ENCODE measurements at regions not wholly inside any gene's neighbourhood (a gene's known extent, or its start where the extent isn't known, plus 50 kb on each side); places are given as distances from the start of the nearest gene placed in this dataset.
"Not testable (repeated sequence)": the region's sequence is repeated elsewhere in the genome, so short reads cannot be mapped to it uniquely, and the experiment has no call there.

DNA sequence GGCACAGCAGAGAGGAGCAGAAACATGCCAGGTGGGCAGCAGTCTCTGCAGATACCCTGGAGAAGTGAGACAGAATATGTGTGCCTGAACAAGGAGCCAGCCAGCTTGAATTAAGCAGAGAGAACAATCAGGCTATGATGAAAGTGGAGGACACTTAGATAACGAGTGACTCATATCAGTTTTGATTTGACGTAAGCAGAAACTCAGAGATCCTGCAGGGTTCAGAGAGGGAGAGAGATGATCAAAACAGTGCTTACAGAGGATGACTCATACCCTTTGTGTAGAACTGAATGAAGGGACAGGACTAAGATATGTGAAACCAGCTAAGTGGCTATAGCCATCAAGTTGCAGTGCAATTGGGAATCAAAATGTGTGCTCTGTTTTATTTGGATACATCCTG is 300.7 kb downstream of the TENT5A start:
- no peak for DNase-seq

DNA sequence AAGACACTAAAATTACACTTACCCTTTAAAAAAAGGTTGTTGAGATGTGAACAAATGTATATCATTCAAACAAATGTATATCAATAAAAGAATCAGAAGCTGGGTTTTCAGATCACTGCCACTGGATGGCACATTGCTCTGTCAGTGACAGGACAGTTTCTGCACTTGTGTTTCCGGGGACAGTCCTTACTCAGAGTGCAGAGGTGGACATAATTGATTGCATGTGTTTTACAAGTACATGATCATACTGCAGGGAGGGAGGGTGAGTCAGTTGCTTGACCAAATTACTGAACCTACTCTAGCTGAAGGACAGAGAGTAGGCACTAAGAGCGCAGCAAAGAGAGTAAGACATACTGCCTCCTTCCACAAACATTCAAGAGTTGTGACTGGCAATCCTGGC is 302.3 kb downstream of the TENT5A start:
- DNase-seq: no peak

GRCh38 chr6:81446509-81446908 is 306.0 kb downstream of the TENT5A start:
- no peak for DNase-seq

DNA sequence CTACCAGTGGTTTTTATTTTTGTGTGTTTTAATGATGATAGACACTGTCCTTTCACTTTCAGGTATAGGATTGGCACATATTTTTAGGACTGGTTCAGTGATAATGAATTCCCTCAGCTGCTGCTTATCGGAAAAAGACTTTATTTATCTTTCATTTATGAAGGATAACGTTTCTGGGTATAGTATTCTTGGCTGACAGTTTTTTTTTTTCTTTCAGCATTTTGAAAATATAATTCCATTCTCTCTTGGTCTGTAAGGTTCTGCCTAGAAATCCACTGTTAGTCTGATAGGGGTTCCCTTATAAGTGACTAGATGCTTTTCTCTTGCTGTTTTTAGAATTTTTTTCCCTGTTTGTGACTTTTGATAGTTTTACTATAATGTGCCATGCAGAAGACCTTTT is 313.1 kb downstream of the TENT5A start:
- DNase-seq: no peak

GRCh38 chr6:81436990-81437389 is 315.5 kb downstream of the TENT5A start:
- no peak for DNase-seq

DNA sequence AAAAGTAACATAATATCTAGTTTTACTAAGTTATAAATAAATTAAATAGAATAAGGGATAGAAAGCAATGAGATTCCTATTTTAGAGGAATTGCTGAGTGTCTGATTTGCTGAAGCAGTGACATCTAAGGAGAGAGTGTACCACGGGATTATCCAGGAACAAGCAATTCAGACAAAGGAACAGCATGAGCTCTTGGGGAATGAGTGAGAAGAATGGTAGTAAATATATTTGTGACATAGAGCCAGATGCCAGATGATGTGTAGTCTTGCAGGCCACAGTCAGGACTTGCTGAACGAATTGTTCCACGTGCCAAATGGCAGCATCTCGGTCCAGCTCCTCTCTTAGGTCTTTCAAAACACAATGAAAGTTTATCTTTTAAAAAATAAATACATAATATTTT is 339.2 kb downstream of the TENT5A start:
- DNase-seq: no peak

DNA sequence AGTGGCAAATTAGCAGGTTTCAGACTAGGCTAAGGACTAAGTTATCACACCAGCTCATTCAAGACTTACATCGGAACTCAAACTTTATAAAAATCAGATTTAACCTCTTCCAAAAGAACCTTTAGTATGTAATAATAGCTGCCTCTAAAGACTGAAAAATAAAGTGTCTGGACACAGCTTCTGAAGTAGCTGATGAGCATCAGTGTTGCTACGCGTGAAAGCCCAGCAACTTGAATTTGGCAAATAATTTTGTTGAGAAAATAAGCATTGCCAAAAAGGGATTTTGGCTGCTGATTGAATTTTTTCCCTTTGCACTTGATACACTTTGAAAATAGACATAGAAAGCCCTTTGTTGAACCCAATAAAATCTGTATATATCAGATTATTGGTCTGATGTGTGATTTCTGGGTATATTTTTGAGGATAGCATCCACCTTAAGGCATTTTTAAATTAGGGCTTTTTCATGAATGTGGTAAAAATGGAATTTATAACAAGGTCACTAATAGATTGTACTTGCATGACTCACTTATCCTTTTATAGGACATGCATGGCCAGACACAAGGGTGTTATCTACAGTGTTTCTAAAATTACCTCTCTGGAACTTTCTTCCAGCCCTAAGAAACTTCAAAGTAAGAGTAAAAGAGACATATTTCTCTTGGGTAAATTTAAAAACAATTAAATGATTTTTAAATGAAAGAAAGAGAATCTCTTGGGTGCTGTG is 350.4 kb downstream of the TENT5A start:
- DNase-seq: no peak

DNA sequence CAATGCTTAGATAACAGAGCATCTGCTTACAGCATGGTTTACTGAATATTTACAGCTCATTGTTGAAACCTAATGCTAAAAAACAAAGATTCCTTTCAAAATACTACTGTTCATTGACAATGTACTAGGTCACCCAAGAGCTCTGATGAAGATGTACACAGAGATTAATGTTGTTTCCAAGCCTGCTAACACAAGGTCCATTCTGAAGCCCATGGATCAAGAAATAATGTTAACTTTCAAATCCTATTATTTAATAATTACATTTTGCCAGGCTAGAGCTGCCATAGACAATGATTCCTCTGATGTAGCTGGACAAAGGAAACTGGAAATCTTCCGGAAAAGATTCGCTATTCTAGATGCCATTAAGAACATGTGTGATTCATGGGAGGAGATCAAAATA is 355.6 kb downstream of the TENT5A start:
- no peak for DNase-seq

GRCh38 chr6:81387163-81387562 is 365.3 kb downstream of the TENT5A start:
- no peak for DNase-seq

- no peak for DNase-seq
Observed at GRCh38 chr6:81384921-81385320, 367.6 kb downstream of the TENT5A start.

DNA sequence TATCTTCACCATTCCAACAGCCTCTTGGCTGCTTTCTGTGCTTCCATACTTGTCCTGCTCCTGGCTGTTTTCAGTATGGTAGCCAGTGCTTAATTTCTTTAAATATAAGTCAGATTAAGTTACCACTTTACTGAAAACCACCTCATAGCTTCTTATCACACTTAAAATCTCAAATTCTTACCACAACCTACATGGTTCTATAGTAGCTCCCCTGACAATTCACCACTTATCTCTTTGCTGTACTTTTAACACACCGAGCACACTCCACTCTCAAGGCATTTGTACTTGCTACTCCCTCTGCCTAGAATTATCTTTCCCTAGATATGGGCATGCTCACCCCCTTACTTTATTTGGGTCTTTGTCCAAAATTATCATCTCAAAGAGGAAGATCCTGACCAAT is 369.0 kb downstream of the TENT5A start:
- DNase-seq: no peak

- no peak for DNase-seq
Observed at GRCh38 chr6:81382852-81383251, 369.6 kb downstream of the TENT5A start.

GRCh38 chr6:81381382-81381916 is 371.0 kb downstream of the TENT5A start:
- no peak for DNase-seq

GRCh38 chr6:81380718-81381338 is 371.7 kb downstream of the TENT5A start:
- DNase-seq: no peak

GRCh38 chr6:81376745-81377144 is 375.7 kb downstream of the TENT5A start:
- DNase-seq: no peak

GRCh38 chr6:81373414-81373813 is 379.1 kb downstream of the TENT5A start:
- no peak for DNase-seq

- no peak for DNase-seq
Observed at GRCh38 chr6:81371930-81372329, 380.6 kb downstream of the TENT5A start.

- DNase-seq: no peak
Observed at GRCh38 chr6:81366972-81367371, 385.5 kb downstream of the TENT5A start.

- DNase-seq: no peak
Observed at GRCh38 chr6:81362246-81362645, 390.2 kb downstream of the TENT5A start.

DNA sequence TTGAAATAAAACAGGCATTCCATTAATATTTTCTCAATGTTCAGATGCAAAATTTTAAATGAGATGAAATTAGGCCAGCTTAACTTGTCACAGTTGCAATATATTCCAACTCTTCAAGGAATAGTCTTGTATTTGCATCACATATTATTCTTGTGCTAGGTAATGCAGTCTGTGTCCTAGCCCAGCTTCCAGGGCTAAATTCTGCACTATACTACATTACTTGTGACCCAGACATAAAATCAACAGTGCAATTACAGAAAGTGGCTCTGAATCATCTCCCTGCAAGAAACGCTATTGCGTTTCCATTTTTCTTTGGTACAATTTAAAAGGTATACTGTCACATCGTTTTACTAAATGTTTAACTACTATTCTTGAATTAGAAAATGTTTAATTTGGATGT is 399.2 kb downstream of the TENT5A start:
- no peak for DNase-seq

DNA sequence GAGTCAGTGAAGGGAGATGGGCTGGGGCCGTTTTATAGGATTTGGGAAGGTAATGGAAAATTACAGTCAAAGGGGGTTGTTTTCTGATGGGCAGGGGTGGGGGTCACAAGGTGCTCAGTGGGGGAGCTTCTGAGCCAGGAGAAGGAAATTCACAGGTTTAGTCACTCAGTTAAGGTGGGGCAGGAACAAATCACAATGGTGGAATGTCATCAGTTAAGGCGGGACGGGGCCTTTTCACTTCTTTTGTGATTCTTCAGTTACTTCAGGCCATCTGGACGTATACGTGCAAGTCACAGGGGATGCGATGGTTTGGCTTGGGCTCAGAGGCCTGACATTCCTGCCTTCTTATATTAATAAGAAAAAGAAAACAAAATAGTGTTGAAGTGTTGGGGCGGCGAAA is 408.5 kb downstream of the TENT5A start:
- not testable (repeated sequence) for DNase-seq

- no peak for DNase-seq
Observed at GRCh38 chr6:81340946-81341345, 411.5 kb downstream of the TENT5A start.

GRCh38 chr6:81331526-81331925 is 421.0 kb downstream of the TENT5A start:
- no peak for DNase-seq

DNA sequence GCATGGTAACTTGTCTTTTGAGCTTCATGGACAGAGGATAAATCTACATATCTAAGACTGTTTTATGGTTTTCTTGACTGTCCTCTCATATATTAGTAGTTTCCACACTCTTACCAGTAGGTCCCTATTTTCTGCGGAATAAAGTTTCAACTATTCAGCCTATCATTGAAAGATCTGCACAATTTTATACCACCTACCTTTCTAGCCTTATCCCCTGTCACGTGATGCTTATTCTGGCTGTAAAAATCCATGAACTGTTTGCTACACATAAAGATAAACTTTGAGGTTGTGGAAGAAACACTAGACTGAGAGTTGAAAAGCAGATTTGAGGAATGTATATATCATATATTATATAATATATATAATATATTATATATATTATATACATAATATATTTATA is 423.8 kb downstream of the TENT5A start:
- no peak for DNase-seq

Data from CD4-positive, alpha-beta T cell treated with Interleukin-4 for 4 hours (primary cell).